ENCODE measurements at regions not wholly inside any gene's neighbourhood (a gene's known extent, or its start where the extent isn't known, plus 50 kb on each side); places are given as distances from the start of the nearest gene placed in this dataset.

- H3K4me3 ChIP-seq (ENCODE audit: low read length) = no peak overlapping the region
- no peak for DNase-seq (ENCODE audit: low read depth)
- no peak for TF ChIP-seq CTCF (conservative IDR thresholded peaks at IDR 0.05; ENCODE audit: low read depth, low read length)
These were observed 157.0 kb upstream of the CACNA1E start for GRCh38 chr1:181326348-181326747.

GRCh38 chr1:181327796-181328195 is 155.5 kb upstream of the CACNA1E start:
- H3K4me3 ChIP-seq (ENCODE audit: low read length) = no peak overlapping the region
- TF ChIP-seq CTCF (conservative IDR thresholded peaks at IDR 0.05; ENCODE audit: low read depth, low read length) = no peak
- no peak for DNase-seq (ENCODE audit: low read depth)

GRCh38 chr1:181334724-181335123 is 148.6 kb upstream of the CACNA1E start:
- TF ChIP-seq CTCF (conservative IDR thresholded peaks at IDR 0.05; ENCODE audit: low read depth, low read length) = no peak
- H3K4me3 ChIP-seq (ENCODE audit: low read length) = no peak overlapping the region
- no peak for DNase-seq (ENCODE audit: low read depth)

GRCh38 chr1:181335631-181336030 is 147.7 kb upstream of the CACNA1E start:
- no peak for DNase-seq (ENCODE audit: low read depth)
- H3K4me3 ChIP-seq (ENCODE audit: low read length) = no peak overlapping the region
- TF ChIP-seq CTCF (conservative IDR thresholded peaks at IDR 0.05; ENCODE audit: low read depth, low read length) = no peak

- TF ChIP-seq CTCF (conservative IDR thresholded peaks at IDR 0.05; ENCODE audit: low read depth, low read length) = no peak
- no peak overlapping the region for H3K4me3 ChIP-seq (ENCODE audit: low read length)
- no peak for DNase-seq (ENCODE audit: low read depth)
These were observed 142.2 kb upstream of the CACNA1E start for GRCh38 chr1:181341026-181341632.

- DNase-seq (ENCODE audit: low read depth) = no peak
- no peak overlapping the region for H3K4me3 ChIP-seq (ENCODE audit: low read length)
- TF ChIP-seq CTCF (conservative IDR thresholded peaks at IDR 0.05; ENCODE audit: low read depth, low read length) = no peak
These were observed 139.2 kb upstream of the CACNA1E start for GRCh38 chr1:181344091-181344490.

GRCh38 chr1:181345146-181345545 is 138.2 kb upstream of the CACNA1E start:
- no peak for DNase-seq (ENCODE audit: low read depth)
- H3K4me3 ChIP-seq (ENCODE audit: low read length) = no peak overlapping the region
- no peak for TF ChIP-seq CTCF (conservative IDR thresholded peaks at IDR 0.05; ENCODE audit: low read depth, low read length)

Data from retinal pigment epithelial cell (primary cell).